ENCODE measurements at regions not wholly inside any gene's neighbourhood (a gene's known extent, or its start where the extent isn't known, plus 50 kb on each side); places are given as distances from the start of the nearest gene placed in this dataset.

DNA sequence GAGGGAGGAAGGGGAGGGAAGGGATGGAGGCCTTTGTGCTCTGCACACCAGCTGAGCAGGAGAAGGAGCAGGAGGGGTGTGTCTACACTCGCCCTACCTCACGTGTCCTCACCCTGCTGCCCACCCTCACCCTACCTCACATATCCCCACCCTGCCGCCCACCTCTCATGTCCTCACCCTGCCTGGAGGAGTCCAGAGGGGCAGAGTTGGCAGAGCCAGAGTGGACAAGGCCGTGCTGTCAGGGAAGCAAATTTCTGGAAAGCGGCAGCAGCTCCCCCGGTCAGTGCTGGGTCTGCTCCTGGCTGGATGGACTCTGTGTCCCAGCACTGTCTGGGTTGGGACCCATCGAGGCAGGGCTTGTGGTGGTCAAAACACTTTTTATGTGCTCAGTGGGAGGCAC, 799.6 kb downstream of the BRD1 start:
- TF ChIP-seq, protein P1, sequence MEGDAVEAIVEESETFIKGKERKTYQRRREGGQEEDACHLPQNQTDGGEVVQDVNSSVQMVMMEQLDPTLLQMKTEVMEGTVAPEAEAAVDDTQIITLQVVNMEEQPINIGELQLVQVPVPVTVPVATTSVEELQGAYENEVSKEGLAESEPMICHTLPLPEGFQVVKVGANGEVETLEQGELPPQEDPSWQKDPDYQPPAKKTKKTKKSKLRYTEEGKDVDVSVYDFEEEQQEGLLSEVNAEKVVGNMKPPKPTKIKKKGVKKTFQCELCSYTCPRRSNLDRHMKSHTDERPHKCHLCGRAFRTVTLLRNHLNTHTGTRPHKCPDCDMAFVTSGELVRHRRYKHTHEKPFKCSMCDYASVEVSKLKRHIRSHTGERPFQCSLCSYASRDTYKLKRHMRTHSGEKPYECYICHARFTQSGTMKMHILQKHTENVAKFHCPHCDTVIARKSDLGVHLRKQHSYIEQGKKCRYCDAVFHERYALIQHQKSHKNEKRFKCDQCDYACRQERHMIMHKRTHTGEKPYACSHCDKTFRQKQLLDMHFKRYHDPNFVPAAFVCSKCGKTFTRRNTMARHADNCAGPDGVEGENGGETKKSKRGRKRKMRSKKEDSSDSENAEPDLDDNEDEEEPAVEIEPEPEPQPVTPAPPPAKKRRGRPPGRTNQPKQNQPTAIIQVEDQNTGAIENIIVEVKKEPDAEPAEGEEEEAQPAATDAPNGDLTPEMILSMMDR (IDR thresholded peaks at IDR 0.05; ENCODE audit: low read depth, low read length) = no peak
- TF ChIP-seq POLR2A (IDR thresholded peaks at IDR 0.05; ENCODE audit: extremely low read depth, insufficient read length) = no peak

All from NB4 (cell line).